ENCODE measurements at regions not wholly inside any gene's neighbourhood (a gene's known extent, or its start where the extent isn't known, plus 50 kb on each side); places are given as distances from the start of the nearest gene placed in this dataset.

- TF ChIP-seq CTCF (IDR thresholded peaks at IDR 0.05) (no peak), POLR2A (IDR thresholded peaks at IDR 0.05) (no peak), EP300 (IDR thresholded peaks at IDR 0.05) (no peak)
- Histone ChIP-seq H3K27ac (no peak overlapping the region), H3K4me3 (no peak overlapping the region), H3K36me3 (no peaks in the 10 kb centered on the region), H3K9me3 (no peaks in the 10 kb centered on the region), H3K27me3 (no peaks in the 10 kb centered on the region), H3K4me1 (no peaks in the 10 kb centered on the region)
- WGBS, 2 donors = 51 to 52% methylated on average over 2 of the region's 2 CpGs
- DNase-seq (ENCODE audit: low spot score in 2 of 2) = no peak
Observed at GRCh38 chr17:53390575-53390974, 432.2 kb upstream of the KIF2B start.

- no peak for DNase-seq (ENCODE audit: low spot score in 2 of 2)
- Histone ChIP-seq H3K27me3 (no peaks in the 10 kb centered on the region), H3K4me1 (no peaks in the 10 kb centered on the region), H3K4me3 (no peak overlapping the region), H3K36me3 (no peaks in the 10 kb centered on the region), H3K9me3 (no peaks in the 10 kb centered on the region), H3K27ac (no peak overlapping the region)
- TF ChIP-seq CTCF (IDR thresholded peaks at IDR 0.05) (no peak), EP300 (IDR thresholded peaks at IDR 0.05) (no peak), POLR2A (IDR thresholded peaks at IDR 0.05) (no peak)
- 82 to 84% methylated on average over 3 of the region's 3 CpGs for WGBS, 2 donors
Observed at GRCh38 chr17:53387745-53388144, 435.0 kb upstream of the KIF2B start.

GRCh38 chr17:53353919-53354351, 468.8 kb upstream of the KIF2B start:
- TF ChIP-seq CTCF (IDR thresholded peaks at IDR 0.05) = no peak
- no peak for TF ChIP-seq EP300 (IDR thresholded peaks at IDR 0.05)
- no peak for TF ChIP-seq POLR2A (IDR thresholded peaks at IDR 0.05)
- H3K4me3 ChIP-seq = no peak overlapping the region
- no peaks in the 10 kb centered on the region for H3K9me3 ChIP-seq
- no peak for DNase-seq (ENCODE audit: low spot score in 2 of 2)
- H3K36me3 ChIP-seq = no peaks in the 10 kb centered on the region
- 29 to 37% methylated on average over 3 of the region's 3 CpGs for WGBS, 2 donors
- no peaks in the 10 kb centered on the region for H3K4me1 ChIP-seq
- H3K27me3 ChIP-seq = peaks cover 0 to 2% of the 10 kb centered on the region in 2 donors
- H3K27ac ChIP-seq = no peak overlapping the region

- H3K36me3 ChIP-seq = no peaks in the 10 kb centered on the region
- H3K9me3 ChIP-seq = peaks cover 0 to 9% (median 0%) of the 10 kb centered on the region in 4 donors
- no peak for DNase-seq (ENCODE audit: low spot score in 2 of 2)
- TF ChIP-seq EP300 (IDR thresholded peaks at IDR 0.05) = no peak
- no peak overlapping the region for H3K27ac ChIP-seq
- H3K4me3 ChIP-seq = no peak overlapping the region
- WGBS, 2 donors = 92 to 100% methylated on average over 1 of the region's 1 CpG
- no peaks in the 10 kb centered on the region for H3K27me3 ChIP-seq
- no peaks in the 10 kb centered on the region for H3K4me1 ChIP-seq
Observed at GRCh38 chr17:53344778-53345177, 477.9 kb upstream of the KIF2B start.

GRCh38 chr17:53336281-53336680, 486.4 kb upstream of the KIF2B start:
- 63% methylated on average over 3 to 4 of the region's 4 CpGs for WGBS, 2 donors
- Histone ChIP-seq H3K36me3 (no peaks in the 10 kb centered on the region), H3K9me3 (peaks cover 0 to 26% (median 0%) of the 10 kb centered on the region in 4 donors), H3K4me3 (no peak overlapping the region), H3K4me1 (no peaks in the 10 kb centered on the region), H3K27me3 (no peaks in the 10 kb centered on the region), H3K27ac (no peak overlapping the region)
- DNase-seq (ENCODE audit: low spot score in 2 of 2) = no peak
- TF ChIP-seq CTCF (IDR thresholded peaks at IDR 0.05) = no peak
- TF ChIP-seq POLR2A (IDR thresholded peaks at IDR 0.05) = no peak
- no peak for TF ChIP-seq EP300 (IDR thresholded peaks at IDR 0.05)

GRCh38 chr17:53335443-53335842, 487.3 kb upstream of the KIF2B start:
- Histone ChIP-seq H3K4me1 (no peaks in the 10 kb centered on the region), H3K9me3 (peaks cover 0 to 23% (median 0%) of the 10 kb centered on the region in 4 donors), H3K4me3 (no peak overlapping the region), H3K27me3 (no peaks in the 10 kb centered on the region), H3K27ac (no peak overlapping the region), H3K36me3 (no peaks in the 10 kb centered on the region)
- DNase-seq (ENCODE audit: low spot score in 2 of 2) = no peak
- no peak for TF ChIP-seq EP300 (IDR thresholded peaks at IDR 0.05)
- TF ChIP-seq POLR2A (IDR thresholded peaks at IDR 0.05) = no peak
- no peak for TF ChIP-seq CTCF (IDR thresholded peaks at IDR 0.05)
- WGBS, 2 donors = 92% methylated on average over 1 of the region's 1 CpG

All from tibial nerve (tissue), 4 donors.